ENCODE measurements at regions not wholly inside any gene's neighbourhood (a gene's known extent, or its start where the extent isn't known, plus 50 kb on each side); places are given as distances from the start of the nearest gene placed in this dataset.

DNA sequence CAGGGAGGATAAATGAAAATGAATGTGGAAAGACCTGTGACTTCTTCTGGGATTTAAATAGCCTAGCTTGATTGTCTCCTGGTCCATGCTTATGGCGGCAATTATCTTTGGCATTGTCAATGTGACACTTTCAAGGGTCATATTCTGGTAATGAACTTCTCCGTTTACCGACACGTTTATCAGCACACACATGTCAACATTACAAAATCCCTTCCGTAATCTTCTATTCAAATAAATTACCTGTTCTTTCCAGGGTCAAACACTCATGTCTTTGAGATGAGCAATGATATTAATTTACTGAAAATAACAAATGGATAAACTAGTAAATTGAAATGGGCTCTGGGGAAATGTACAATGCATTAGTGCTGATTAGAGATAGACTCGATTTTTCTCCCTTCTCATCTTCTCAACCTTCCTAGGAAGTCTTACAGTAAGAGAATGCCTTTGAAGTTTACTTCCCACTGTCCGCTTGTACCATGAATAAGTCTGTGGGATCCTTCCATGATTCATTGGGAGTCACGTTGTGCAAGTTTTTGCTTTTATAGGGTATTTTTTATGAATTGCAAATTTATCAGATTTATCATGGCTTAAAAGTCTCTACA lies 646.3 kb upstream of the LRATD1 start:
- Histone ChIP-seq H4K20me1 (ENCODE audit: low read depth, low read length) (no peaks in the 10 kb centered on the region), H3K27me3 (ENCODE audit: low read length) (no peaks in the 10 kb centered on the region), H3K27ac (ENCODE audit: low read depth, low read length) (no peak overlapping the region), H3K4me2 (ENCODE audit: low read depth, low read length, poor library complexity, severe bottlenecking) (no peak overlapping the region), H3F3A (ENCODE audit: insufficient read depth) (no peaks in the 10 kb centered on the region), H3K9ac (ENCODE audit: low read length) (no peak overlapping the region), H3K9me2 (replicated peaks; ENCODE audit: insufficient read depth, low read length) (no peaks in the 10 kb centered on the region), H3K9me3 (ENCODE audit: insufficient read depth, low read length) (no peaks in the 10 kb centered on the region), H3K4me3 (ENCODE audit: insufficient read depth, low read length, poor library complexity, severe bottlenecking) (no peak overlapping the region), H3K79me2 (ENCODE audit: insufficient read depth, low read length) (no peaks in the 10 kb centered on the region), H2AFZ (ENCODE audit: low read depth, low read length, severe bottlenecking) (no peak overlapping the region), H3K36me3 (ENCODE audit: low read length) (no peaks in the 10 kb centered on the region)
- TF ChIP-seq EZH2phosphoT487 (conservative IDR thresholded peaks at IDR 0.05; ENCODE audit: low read length), result no peak
- TF ChIP-seq, protein P1, sequence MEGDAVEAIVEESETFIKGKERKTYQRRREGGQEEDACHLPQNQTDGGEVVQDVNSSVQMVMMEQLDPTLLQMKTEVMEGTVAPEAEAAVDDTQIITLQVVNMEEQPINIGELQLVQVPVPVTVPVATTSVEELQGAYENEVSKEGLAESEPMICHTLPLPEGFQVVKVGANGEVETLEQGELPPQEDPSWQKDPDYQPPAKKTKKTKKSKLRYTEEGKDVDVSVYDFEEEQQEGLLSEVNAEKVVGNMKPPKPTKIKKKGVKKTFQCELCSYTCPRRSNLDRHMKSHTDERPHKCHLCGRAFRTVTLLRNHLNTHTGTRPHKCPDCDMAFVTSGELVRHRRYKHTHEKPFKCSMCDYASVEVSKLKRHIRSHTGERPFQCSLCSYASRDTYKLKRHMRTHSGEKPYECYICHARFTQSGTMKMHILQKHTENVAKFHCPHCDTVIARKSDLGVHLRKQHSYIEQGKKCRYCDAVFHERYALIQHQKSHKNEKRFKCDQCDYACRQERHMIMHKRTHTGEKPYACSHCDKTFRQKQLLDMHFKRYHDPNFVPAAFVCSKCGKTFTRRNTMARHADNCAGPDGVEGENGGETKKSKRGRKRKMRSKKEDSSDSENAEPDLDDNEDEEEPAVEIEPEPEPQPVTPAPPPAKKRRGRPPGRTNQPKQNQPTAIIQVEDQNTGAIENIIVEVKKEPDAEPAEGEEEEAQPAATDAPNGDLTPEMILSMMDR (IDR thresholded peaks at IDR 0.05; ENCODE audit: insufficient read depth, low read length, poor library complexity, severe bottlenecking), result no peak

DNA sequence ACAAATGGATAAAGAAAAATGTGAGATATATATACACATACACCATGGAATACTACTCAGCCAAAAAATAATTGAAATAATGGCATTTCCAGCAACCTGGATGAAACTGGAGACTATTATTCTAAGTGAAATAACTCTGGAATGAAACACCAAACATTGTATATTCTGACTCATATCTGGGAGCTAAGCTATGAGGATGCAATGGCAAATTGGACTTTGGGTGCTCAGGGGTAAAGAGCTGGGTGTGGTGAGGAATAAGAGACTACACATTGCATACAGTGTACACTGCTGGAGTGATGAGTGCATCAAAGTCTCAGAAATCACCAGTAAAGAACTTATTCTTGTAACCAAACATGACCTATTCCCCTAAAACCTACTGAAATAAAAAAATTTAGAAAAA lies 636.0 kb upstream of the LRATD1 start:
- H3K4me2 ChIP-seq (ENCODE audit: low read depth, low read length, poor library complexity, severe bottlenecking), result no peak overlapping the region
- no peak for TF ChIP-seq EZH2phosphoT487 (conservative IDR thresholded peaks at IDR 0.05; ENCODE audit: low read length)
- TF ChIP-seq, protein P1 (IDR thresholded peaks at IDR 0.05; ENCODE audit: insufficient read depth, low read length, poor library complexity, severe bottlenecking), result no peak
- H4K20me1 ChIP-seq (ENCODE audit: low read depth, low read length), result no peaks in the 10 kb centered on the region; the same call in 1 of the 2 replicates
- H3K36me3 ChIP-seq (ENCODE audit: low read length), result no peaks in the 10 kb centered on the region
- no peak overlapping the region for H3K4me3 ChIP-seq (ENCODE audit: insufficient read depth, low read length, poor library complexity, severe bottlenecking)
- no peaks in the 10 kb centered on the region for H3K27me3 ChIP-seq (ENCODE audit: low read length)
- H3K9ac ChIP-seq (ENCODE audit: low read length), result no peak overlapping the region
- H3K27ac ChIP-seq (ENCODE audit: low read depth, low read length), result no peak overlapping the region
- H3F3A ChIP-seq (ENCODE audit: insufficient read depth), result no peaks in the 10 kb centered on the region
- no peaks in the 10 kb centered on the region for H3K79me2 ChIP-seq (ENCODE audit: insufficient read depth, low read length)
- no peaks in the 10 kb centered on the region for H3K9me2 ChIP-seq (replicated peaks; ENCODE audit: insufficient read depth, low read length)
- no peak overlapping the region for H2AFZ ChIP-seq (ENCODE audit: low read depth, low read length, severe bottlenecking)
- H3K9me3 ChIP-seq (ENCODE audit: insufficient read depth, low read length), result no peaks in the 10 kb centered on the region

DNA sequence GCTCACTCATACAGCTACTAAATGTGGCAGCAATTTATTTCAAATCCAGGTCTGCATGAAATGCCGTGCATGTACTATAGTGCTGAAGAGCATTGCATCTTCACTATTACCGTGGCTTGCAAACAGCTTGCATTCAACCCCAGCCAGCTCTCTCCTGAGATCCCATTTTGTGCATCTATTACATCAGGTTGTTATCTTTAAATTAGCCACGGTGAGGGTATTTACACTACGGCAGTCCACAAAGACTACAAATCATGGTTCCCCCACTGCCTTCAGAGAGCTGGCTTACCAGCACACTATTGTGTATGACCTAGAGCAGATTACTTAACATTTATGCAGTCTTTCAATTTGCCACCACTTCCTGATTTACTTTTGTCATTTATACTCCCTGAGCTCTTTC lies 621.3 kb upstream of the LRATD1 start:
- Histone ChIP-seq H3K36me3 (ENCODE audit: low read length) (no peaks in the 10 kb centered on the region), H3K4me2 (ENCODE audit: low read depth, low read length, poor library complexity, severe bottlenecking) (no peak overlapping the region), H3K4me3 (ENCODE audit: insufficient read depth, low read length, poor library complexity, severe bottlenecking) (no peak overlapping the region), H3K9ac (ENCODE audit: low read length) (no peak overlapping the region), H3K79me2 (ENCODE audit: insufficient read depth, low read length) (no peaks in the 10 kb centered on the region), H3K9me3 (ENCODE audit: insufficient read depth, low read length) (no peaks in the 10 kb centered on the region), H3K9me2 (replicated peaks; ENCODE audit: insufficient read depth, low read length) (no peaks in the 10 kb centered on the region), H4K20me1 (ENCODE audit: low read depth, low read length) (no peaks in the 10 kb centered on the region), H3K27ac (ENCODE audit: low read depth, low read length) (no peak overlapping the region), H3F3A (ENCODE audit: insufficient read depth) (no peaks in the 10 kb centered on the region), H3K27me3 (ENCODE audit: low read length) (no peaks in the 10 kb centered on the region), H2AFZ (ENCODE audit: low read depth, low read length, severe bottlenecking) (no peak overlapping the region)
- TF ChIP-seq, protein P1 (IDR thresholded peaks at IDR 0.05; ENCODE audit: insufficient read depth, low read length, poor library complexity, severe bottlenecking), result no peak
- TF ChIP-seq EZH2phosphoT487 (conservative IDR thresholded peaks at IDR 0.05; ENCODE audit: low read length), result no peak
